A549 (cell line): ENCODE measurements at regions not wholly inside any gene's neighbourhood (a gene's known extent, or its start where the extent isn't known, plus 50 kb on each side); places are given as distances from the start of the nearest gene placed in this dataset.

Source experiments
- CTCF ChIP-seq: fragments of >200 bp; sonication (Bioruptor Twin); formaldehyde crosslinking; IDR thresholded peaks from 3 replicates; pipeline ENCODE4 v1.5.1; 2016
- EP300 ChIP-seq, 2 experiments: fragments of >200 bp; sonication (Bioruptor Twin); formaldehyde crosslinking; IDR thresholded peaks; 2 replicates in 1 of 2; 3 replicates in 1 of 2; pipeline ENCODE4 v1.6.1; 2016 to 2017
- GATA3 ChIP-seq: IDR thresholded peaks from 2 replicates; pipeline ENCODE4 v1.6.1; 2012; ENCODE audit warnings: borderline replicate concordance
- MAFK ChIP-seq: fragments of 450-650 bp; IDR thresholded peaks from 2 replicates; pipeline ENCODE4 v1.6.1; 2014; ENCODE audit not compliant: partially characterized antibody
- MYC ChIP-seq: IDR thresholded peaks from 2 replicates; pipeline ENCODE4 v1.6.1; 2012; ENCODE audit warnings: mild to moderate bottlenecking, inconsistent platforms, low read length, improper control_type of control experiment, borderline replicate concordance
- POLR2A ChIP-seq: IDR thresholded peaks from 2 replicates; pipeline ENCODE4 v1.6.1; 2012; ENCODE audit warnings: mild to moderate bottlenecking, low read length
- POLR2AphosphoS2 ChIP-seq: conservative IDR thresholded peaks from 2 replicates; pipeline ENCODE4 v1.6.1; 2012; ENCODE audit warnings: low read length, improper control_type of control experiment, inconsistent platforms
- SMC3 ChIP-seq: fragments of >200 bp; sonication (Bioruptor Twin); formaldehyde crosslinking; IDR thresholded peaks from 3 replicates; pipeline ENCODE4 v1.6.1; 2018; ENCODE audit warnings: inconsistent platforms
- TFCP2L1 ChIP-seq: fragments of 250-450 bp; sonication (Bioruptor Pico); IDR thresholded peaks from 2 replicates; pipeline ENCODE4 v1.5.0; 2021; ENCODE audit warnings: mild to moderate bottlenecking
- USF2 ChIP-seq: fragments of 450-650 bp; IDR thresholded peaks from 2 replicates; pipeline ENCODE4 v1.6.1; 2014; ENCODE audit warnings: antibody characterized with exemption
- TF ChIP-seq, protein P1 (sequence below): fragments of 200-600 bp; sonication (generic); IDR thresholded peaks from 2 replicates; pipeline ENCODE4 v1.6.1; 2016; ENCODE audit warnings: antibody characterized with exemption, mild to moderate bottlenecking, moderate library complexity
- TF ChIP-seq, protein P2 (sequence below): fragments of 150-350 bp; IDR thresholded peaks from 2 replicates; pipeline ENCODE4 v1.6.1; 2014; ENCODE audit warnings: low read depth, mild to moderate bottlenecking, low read length

DNA sequence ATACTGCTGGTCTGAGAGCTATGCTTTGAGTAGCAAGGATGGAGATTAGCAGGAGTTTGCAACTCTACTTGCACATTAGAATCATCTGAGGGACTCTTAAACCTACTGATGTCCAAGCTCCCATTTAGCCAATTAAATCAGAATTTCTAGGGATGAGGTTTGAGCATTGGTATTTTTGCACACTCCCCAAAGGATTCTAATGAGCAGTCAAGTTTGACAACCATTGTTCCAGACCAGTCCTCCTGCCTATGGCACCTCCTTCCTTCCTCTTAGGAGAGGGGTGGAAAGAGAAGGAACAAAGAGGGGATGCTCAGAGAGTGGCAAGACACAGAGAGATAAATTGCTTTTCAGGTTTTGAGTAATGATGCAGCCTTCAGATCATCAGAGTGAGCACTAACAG lies 275.5 kb upstream of the ROPN1 start:
- TF ChIP-seq, protein P1, sequence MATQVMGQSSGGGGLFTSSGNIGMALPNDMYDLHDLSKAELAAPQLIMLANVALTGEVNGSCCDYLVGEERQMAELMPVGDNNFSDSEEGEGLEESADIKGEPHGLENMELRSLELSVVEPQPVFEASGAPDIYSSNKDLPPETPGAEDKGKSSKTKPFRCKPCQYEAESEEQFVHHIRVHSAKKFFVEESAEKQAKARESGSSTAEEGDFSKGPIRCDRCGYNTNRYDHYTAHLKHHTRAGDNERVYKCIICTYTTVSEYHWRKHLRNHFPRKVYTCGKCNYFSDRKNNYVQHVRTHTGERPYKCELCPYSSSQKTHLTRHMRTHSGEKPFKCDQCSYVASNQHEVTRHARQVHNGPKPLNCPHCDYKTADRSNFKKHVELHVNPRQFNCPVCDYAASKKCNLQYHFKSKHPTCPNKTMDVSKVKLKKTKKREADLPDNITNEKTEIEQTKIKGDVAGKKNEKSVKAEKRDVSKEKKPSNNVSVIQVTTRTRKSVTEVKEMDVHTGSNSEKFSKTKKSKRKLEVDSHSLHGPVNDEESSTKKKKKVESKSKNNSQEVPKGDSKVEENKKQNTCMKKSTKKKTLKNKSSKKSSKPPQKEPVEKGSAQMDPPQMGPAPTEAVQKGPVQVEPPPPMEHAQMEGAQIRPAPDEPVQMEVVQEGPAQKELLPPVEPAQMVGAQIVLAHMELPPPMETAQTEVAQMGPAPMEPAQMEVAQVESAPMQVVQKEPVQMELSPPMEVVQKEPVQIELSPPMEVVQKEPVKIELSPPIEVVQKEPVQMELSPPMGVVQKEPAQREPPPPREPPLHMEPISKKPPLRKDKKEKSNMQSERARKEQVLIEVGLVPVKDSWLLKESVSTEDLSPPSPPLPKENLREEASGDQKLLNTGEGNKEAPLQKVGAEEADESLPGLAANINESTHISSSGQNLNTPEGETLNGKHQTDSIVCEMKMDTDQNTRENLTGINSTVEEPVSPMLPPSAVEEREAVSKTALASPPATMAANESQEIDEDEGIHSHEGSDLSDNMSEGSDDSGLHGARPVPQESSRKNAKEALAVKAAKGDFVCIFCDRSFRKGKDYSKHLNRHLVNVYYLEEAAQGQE, result no peak
- no peak for TF ChIP-seq CTCF
- no peak for TF ChIP-seq SMC3
- no peak for TF ChIP-seq GATA3
- TF ChIP-seq POLR2AphosphoS2, result no peak
- no peak for TF ChIP-seq MAFK
- TF ChIP-seq POLR2A, result no peak
- TF ChIP-seq, protein P2, sequence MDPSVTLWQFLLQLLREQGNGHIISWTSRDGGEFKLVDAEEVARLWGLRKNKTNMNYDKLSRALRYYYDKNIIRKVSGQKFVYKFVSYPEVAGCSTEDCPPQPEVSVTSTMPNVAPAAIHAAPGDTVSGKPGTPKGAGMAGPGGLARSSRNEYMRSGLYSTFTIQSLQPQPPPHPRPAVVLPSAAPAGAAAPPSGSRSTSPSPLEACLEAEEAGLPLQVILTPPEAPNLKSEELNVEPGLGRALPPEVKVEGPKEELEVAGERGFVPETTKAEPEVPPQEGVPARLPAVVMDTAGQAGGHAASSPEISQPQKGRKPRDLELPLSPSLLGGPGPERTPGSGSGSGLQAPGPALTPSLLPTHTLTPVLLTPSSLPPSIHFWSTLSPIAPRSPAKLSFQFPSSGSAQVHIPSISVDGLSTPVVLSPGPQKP, result no peak
- no peak for TF ChIP-seq EP300 (IDR thresholded peaks at IDR 0.05)
- no peak for TF ChIP-seq TFCP2L1 (CRISPR knock-in tag)
- TF ChIP-seq MYC, result no peak
- TF ChIP-seq USF2, result no peak
